SU-DHL-6 (cell line): ENCODE measurements at regions not wholly inside any gene's neighbourhood (a gene's known extent, or its start where the extent isn't known, plus 50 kb on each side); places are given as distances from the start of the nearest gene placed in this dataset.

ENCODE experiments used
- H2AFZ ChIP-seq: fragments of 200-600 bp; sonication (generic); 2 replicates; pipeline ENCODE4 v1.6.1; 2014; ENCODE audit warnings: low read depth, mild to moderate bottlenecking, moderate library complexity, mixed read lengths, antibody characterized with exemption, low read length; ENCODE audit not compliant: severe bottlenecking
- H3F3A ChIP-seq: fragments of 200-600 bp; shearing (Covaris generic); 2 replicates; pipeline ENCODE4 v1.6.0; 2016; ENCODE audit warnings: antibody characterized with exemption, mild to moderate bottlenecking; ENCODE audit not compliant: insufficient read depth
- H3K27ac ChIP-seq: fragments of 200-600 bp; sonication (generic); 2 replicates; pipeline ENCODE4 v1.5.1; 2016; ENCODE audit warnings: low read depth, mild to moderate bottlenecking, low read length, moderate library complexity, mixed read lengths
- H3K27me3 ChIP-seq: fragments of 200-600 bp; sonication (generic), shearing (Covaris generic); 2 replicates; pipeline ENCODE4 v1.6.0; 2014; ENCODE audit warnings: mild to moderate bottlenecking, low read length
- H3K36me3 ChIP-seq: fragments of 200-600 bp; sonication (generic); 2 replicates; pipeline ENCODE4 v1.6.1; 2014; ENCODE audit warnings: mild to moderate bottlenecking, low read length, mixed read lengths
- H3K4me2 ChIP-seq: fragments of 300-600, 200-600 bp; shearing (Covaris generic), sonication (generic); 2 replicates; pipeline ENCODE4 v1.6.0; 2014; ENCODE audit warnings: low read length, low read depth, mild to moderate bottlenecking; ENCODE audit not compliant: poor library complexity, severe bottlenecking
- H3K4me3 ChIP-seq: fragments of 200-600 bp; sonication (generic); 2 replicates; pipeline ENCODE4 v1.5.1; 2014; ENCODE audit warnings: antibody characterized with exemption, low read length, mild to moderate bottlenecking, mixed read lengths; ENCODE audit not compliant: insufficient read depth, poor library complexity, severe bottlenecking
- H3K79me2 ChIP-seq: fragments of 200-600 bp; sonication (generic); 2 replicates; pipeline ENCODE4 v1.6.1; 2014; ENCODE audit warnings: mild to moderate bottlenecking, low read length, moderate library complexity; ENCODE audit not compliant: insufficient read depth
- H3K9ac ChIP-seq: fragments of 200-600 bp; sonication (generic); 2 replicates; pipeline ENCODE4 v1.7.0; 2014; ENCODE audit warnings: mild to moderate bottlenecking, low read length
- H3K9me2 ChIP-seq: fragments of 200-600 bp; sonication (generic); replicated peaks from 2 replicates; pipeline ENCODE4 v1.6.1; 2014; ENCODE audit warnings: low read length; ENCODE audit not compliant: insufficient read depth
- H3K9me3 ChIP-seq: fragments of 200-600 bp; sonication (generic); 2 replicates; pipeline ENCODE4 v1.6.1; 2014; ENCODE audit warnings: low read length, mixed read lengths; ENCODE audit not compliant: insufficient read depth
- H4K20me1 ChIP-seq: fragments of 200-600 bp; sonication (generic); 2 replicates; pipeline ENCODE4 v1.6.1; 2014; ENCODE audit warnings: low read depth, mild to moderate bottlenecking, antibody characterized with exemption, low read length, moderate library complexity, mixed read lengths
- CTCF ChIP-seq: fragments of 200-600 bp; sonication (generic); IDR thresholded peaks from one replicate; pipeline ENCODE4 v1.5.1; 2017; ENCODE audit warnings: antibody characterized with exemption, mild to moderate bottlenecking, low read length, moderate library complexity; ENCODE audit not compliant: insufficient read depth, poor library complexity, severe bottlenecking
- EZH2phosphoT487 ChIP-seq: fragments of 200-600 bp; sonication (generic), shearing (Covaris generic); conservative IDR thresholded peaks from 2 replicates; pipeline ENCODE4 v1.6.1; 2018; ENCODE audit warnings: mild to moderate bottlenecking, antibody characterized with exemption, low read length, moderate library complexity, mixed read lengths

DNA sequence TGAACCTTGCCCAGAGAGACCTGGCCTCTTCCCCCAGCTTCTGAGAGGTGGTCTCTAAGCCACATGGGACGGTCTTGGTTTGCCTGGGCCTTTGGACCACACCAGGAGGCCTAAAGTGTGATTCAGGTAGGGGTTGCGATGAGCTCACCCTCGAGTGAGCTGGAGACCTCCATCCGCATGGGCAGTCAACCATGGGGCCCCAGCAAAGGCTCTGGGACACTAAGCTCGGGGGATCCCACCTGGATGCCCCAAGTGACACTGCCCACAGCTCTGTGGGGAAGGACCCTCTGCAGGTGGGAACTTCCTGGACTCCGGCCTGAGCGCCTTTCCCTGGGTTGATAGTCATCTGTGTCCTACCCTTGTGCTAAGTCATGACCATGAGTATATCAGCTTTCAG lies 57.1 kb upstream of the FAM20C start:
- no peaks in the 10 kb centered on the region for H3K79me2 ChIP-seq
- TF ChIP-seq EZH2phosphoT487 = no peak
- TF ChIP-seq CTCF = no peak
- no peak overlapping the region for H2AFZ ChIP-seq
- no peaks in the 10 kb centered on the region for H3F3A ChIP-seq
- H3K4me2 ChIP-seq = no peak overlapping the region
- H3K27ac ChIP-seq = no peak overlapping the region
- no peaks in the 10 kb centered on the region for H3K36me3 ChIP-seq
- H3K9me3 ChIP-seq = no peaks in the 10 kb centered on the region
- H3K9me2 ChIP-seq = no peaks in the 10 kb centered on the region
- H4K20me1 ChIP-seq = no peaks in the 10 kb centered on the region
- no peak overlapping the region for H3K4me3 ChIP-seq
- H3K9ac ChIP-seq = no peak overlapping the region
- no peaks in the 10 kb centered on the region for H3K27me3 ChIP-seq

- Histone ChIP-seq H3K9me2 (no peaks in the 10 kb centered on the region), H3F3A (no peaks in the 10 kb centered on the region), H3K9ac (no peak overlapping the region), H3K4me2 (no peak overlapping the region), H3K27ac (no peak overlapping the region), H3K36me3 (no peaks in the 10 kb centered on the region), H3K79me2 (no peaks in the 10 kb centered on the region), H3K9me3 (no peaks in the 10 kb centered on the region), H3K27me3 (no peaks in the 10 kb centered on the region), H4K20me1 (no peaks in the 10 kb centered on the region), H3K4me3 (no peak overlapping the region), H2AFZ (no peak overlapping the region)
- TF ChIP-seq EZH2phosphoT487 = no peak
- TF ChIP-seq CTCF = no peak
These were observed 56.4 kb upstream of the FAM20C start for GRCh38 chr7:135731-136645.

- Histone ChIP-seq H2AFZ (no peak overlapping the region), H3K79me2 (no peaks in the 10 kb centered on the region), H3K36me3 (no peaks in the 10 kb centered on the region), H4K20me1 (no peaks in the 10 kb centered on the region), H3K27ac (no peak overlapping the region), H3F3A (no peaks in the 10 kb centered on the region), H3K9me3 (no peaks in the 10 kb centered on the region), H3K4me2 (no peak overlapping the region), H3K4me3 (no peak overlapping the region), H3K9ac (no peak overlapping the region), H3K27me3 (no peaks in the 10 kb centered on the region), H3K9me2 (no peaks in the 10 kb centered on the region)
- TF ChIP-seq CTCF = no peak
These were observed 55.1 kb upstream of the FAM20C start for GRCh38 chr7:137094-137891.
